PC-9 (cell line): ENCODE measurements at regions not wholly inside any gene's neighbourhood (a gene's known extent, or its start where the extent isn't known, plus 50 kb on each side); places are given as distances from the start of the nearest gene placed in this dataset.

Source experiments
- BruUV-seq: library from RNA; stranded (reverse); fragments of 400-500 nt; replicated peaks from 2 replicates; lab custom pipeline; 2021; lab: Mats Ljungman, UMichigan
- CTCF ChIA-PET: fragments of 300-600 bp; sonication (Branson Sonifier 250); formaldehyde crosslinking; loops from one replicate; lab custom pipeline; 2022; ENCODE audit warnings: antibody characterized with exemption; lab: Charles Lee
- POLR2A ChIA-PET: fragments of 300-600 bp; sonication (Branson Sonifier 250); formaldehyde crosslinking; loops from one replicate; lab custom pipeline; 2022; ENCODE audit warnings: antibody characterized with exemption; ENCODE audit not compliant: unreplicated experiment; lab: Charles Lee
- DNase-seq, 2 experiments: peaks; one replicate each; pipeline versions ENCODE4 v3.0.0 to v3.0.0-alpha.2; 2015 to 2022; ENCODE audit warnings: mixed read lengths in 1 of 2
- H2AFZ ChIP-seq: fragments of 200-600 bp; sonication (generic); 2 replicates; pipeline ENCODE4 v1.8.1; 2017; ENCODE audit warnings: antibody characterized with exemption
- H3F3A ChIP-seq: fragments of 200-600 bp; sonication (generic); 2 replicates; pipeline ENCODE4 v1.8.1; 2017; ENCODE audit warnings: antibody characterized with exemption, mild to moderate bottlenecking, low read depth; ENCODE audit not compliant: insufficient read depth
- H3K27ac ChIP-seq: fragments of 200-600 bp; sonication (generic); 2 replicates; pipeline ENCODE4 v1.6.1; 2016; ENCODE audit warnings: mixed run types
- H3K27me3 ChIP-seq: fragments of 200-600 bp; sonication (generic); 2 replicates; pipeline ENCODE4 v1.6.1; 2016; ENCODE audit warnings: low read depth, mixed run types; ENCODE audit not compliant: insufficient read depth
- H3K36me3 ChIP-seq: fragments of 200-600 bp; sonication (generic); 2 replicates; pipeline ENCODE4 v1.6.1; 2016; ENCODE audit warnings: low read depth, mixed run types
- H3K4me1 ChIP-seq: fragments of 200-600 bp; sonication (generic); replicated peaks from 2 replicates; pipeline ENCODE4 v1.6.1; 2016; ENCODE audit warnings: mixed run types; ENCODE audit not compliant: insufficient read depth
- H3K4me2 ChIP-seq: fragments of 200-600 bp; sonication (generic); 2 replicates; pipeline ENCODE4 v1.6.1; 2017; ENCODE audit warnings: mixed run types
- H3K4me3 ChIP-seq: fragments of 200-600 bp; sonication (generic); 2 replicates; pipeline ENCODE4 v1.6.1; 2016; ENCODE audit warnings: mixed run types
- H3K79me2 ChIP-seq: fragments of 200-600 bp; sonication (generic); 2 replicates; pipeline ENCODE4 v1.6.1; 2017; ENCODE audit warnings: low read depth, mixed run types
- H3K9me2 ChIP-seq: fragments of 200-600 bp; sonication (generic); 2 replicates; pipeline ENCODE4 v1.8.1; 2017; ENCODE audit warnings: mild to moderate bottlenecking; ENCODE audit not compliant: insufficient read depth
- H3K9me3 ChIP-seq: fragments of 200-600 bp; sonication (generic); 2 replicates; pipeline ENCODE4 v1.8.1; 2016; ENCODE audit warnings: low read depth; ENCODE audit not compliant: insufficient read depth
- H4K20me1 ChIP-seq: fragments of 200-600 bp; sonication (generic); 2 replicates; pipeline ENCODE4 v1.8.1; 2017; ENCODE audit not compliant: insufficient read depth
- CTCF ChIP-seq: fragments of 200-600 bp; sonication (generic); conservative IDR thresholded peaks from 2 replicates; pipeline ENCODE4 v1.6.1; 2017; ENCODE audit warnings: mixed run types, antibody characterized with exemption, mild to moderate bottlenecking, moderate library complexity
- EZH2 ChIP-seq: fragments of 200-600 bp; sonication (generic); IDR thresholded peaks from 2 replicates; pipeline ENCODE4 v1.8.0; 2017; ENCODE audit warnings: antibody characterized with exemption, low read depth
- intact Hi-C: fragments of 100-400 bp; cut with micrococcal nuclease; formaldehyde crosslinking; loops from one replicate; pipeline ENCODE4 v1.10.0; 2022; ENCODE audit not compliant: unreplicated experiment

DNA sequence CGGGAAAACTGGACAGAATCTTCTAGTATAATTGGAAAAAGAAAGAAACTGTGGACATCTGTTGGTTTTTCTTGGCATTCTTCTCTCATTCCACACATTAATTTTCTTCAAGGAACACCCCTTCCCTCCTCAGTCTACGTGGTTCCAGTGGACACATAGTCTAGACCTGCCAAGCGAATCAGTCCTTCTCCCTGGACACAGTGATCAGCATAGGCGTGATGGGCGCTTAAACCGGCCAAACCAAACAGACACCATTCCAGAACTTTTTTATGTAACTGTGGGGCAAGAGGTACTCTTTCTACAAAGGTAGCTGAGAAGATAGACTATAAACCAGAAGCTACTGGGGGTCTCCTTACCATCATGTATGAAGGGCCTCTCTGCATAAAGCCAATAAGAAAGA is 121.8 kb upstream of the COX10 start:
- no peak overlapping the region for H2AFZ ChIP-seq
- peaks cover 11% of the 10 kb centered on the region for H3K27me3 ChIP-seq
- H3K79me2 ChIP-seq = no peaks in the 10 kb centered on the region
- no peaks in the 10 kb centered on the region for H4K20me1 ChIP-seq
- H3K4me1 ChIP-seq = no peaks in the 10 kb centered on the region
- no peak for DNase-seq
- no peaks in the 10 kb centered on the region for H3K9me3 ChIP-seq
- no peak overlapping the region for H3K4me2 ChIP-seq
- BruUV-seq = no TSS peak
- no peaks in the 10 kb centered on the region for H3K36me3 ChIP-seq
- no peak overlapping the region for H3K4me3 ChIP-seq
- no peak overlapping the region for H3K27ac ChIP-seq
- ChIA-PET POLR2A (no interaction called here), CTCF (no interaction called here)
- intact Hi-C loops = no loop called here
- no peak for TF ChIP-seq CTCF
- TF ChIP-seq EZH2 = no peak
- H3K9me2 ChIP-seq = no peaks in the 10 kb centered on the region
- H3F3A ChIP-seq = no peaks in the 10 kb centered on the region

- no peaks in the 10 kb centered on the region for H3K9me2 ChIP-seq
- H3F3A ChIP-seq = no peaks in the 10 kb centered on the region
- H3K27me3 ChIP-seq = peaks cover 9% of the 10 kb centered on the region
- no peaks in the 10 kb centered on the region for H3K4me1 ChIP-seq
- intact Hi-C loops = no loop called here
- H3K9me3 ChIP-seq = no peaks in the 10 kb centered on the region
- CTCF ChIA-PET = no interaction called here
- no peak overlapping the region for H3K4me2 ChIP-seq
- TF ChIP-seq CTCF (no peak), EZH2 (no peak)
- no TSS peak for BruUV-seq
- H3K27ac ChIP-seq = no peak overlapping the region
- H3K79me2 ChIP-seq = no peaks in the 10 kb centered on the region
- no peak overlapping the region for H3K4me3 ChIP-seq
- no peaks in the 10 kb centered on the region for H3K36me3 ChIP-seq
- POLR2A ChIA-PET = no interaction called here
- H2AFZ ChIP-seq = no peak overlapping the region
- no peak for DNase-seq
- H4K20me1 ChIP-seq = no peaks in the 10 kb centered on the region
These were observed 117.1 kb upstream of the COX10 start for GRCh38 chr17:13952009-13952750.

DNA sequence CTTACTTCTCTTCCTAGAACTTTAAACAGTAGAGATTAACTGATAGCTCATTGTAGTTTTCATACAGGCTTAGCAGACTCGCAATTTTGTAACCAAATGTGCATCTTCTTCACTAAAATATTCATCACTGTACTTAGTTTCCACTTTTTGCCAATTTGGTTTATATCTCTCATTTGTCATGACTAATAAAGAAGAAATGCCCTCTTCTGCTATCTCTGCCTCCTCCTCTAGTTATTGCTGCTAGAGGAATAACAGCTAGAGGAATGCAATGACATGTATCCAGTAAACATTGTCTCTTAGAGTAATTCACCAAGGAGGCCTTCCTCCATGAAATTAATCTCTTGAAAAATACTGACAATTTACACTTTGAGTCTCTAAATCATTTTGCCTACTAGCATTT is 115.5 kb upstream of the COX10 start:
- no peak overlapping the region for H3K4me2 ChIP-seq
- POLR2A ChIA-PET = no interaction called here
- no peak overlapping the region for H2AFZ ChIP-seq
- H4K20me1 ChIP-seq = no peaks in the 10 kb centered on the region
- CTCF ChIA-PET = no interaction called here
- no peak for DNase-seq
- no peaks in the 10 kb centered on the region for H3K9me2 ChIP-seq
- BruUV-seq = no TSS peak
- H3K4me3 ChIP-seq = no peak overlapping the region
- no peaks in the 10 kb centered on the region for H3K4me1 ChIP-seq
- no peaks in the 10 kb centered on the region for H3K79me2 ChIP-seq
- no peaks in the 10 kb centered on the region for H3K36me3 ChIP-seq
- no peaks in the 10 kb centered on the region for H3K27me3 ChIP-seq
- H3F3A ChIP-seq = no peaks in the 10 kb centered on the region
- intact Hi-C loops = no loop called here
- no peak overlapping the region for H3K27ac ChIP-seq
- TF ChIP-seq CTCF = no peak
- TF ChIP-seq EZH2 = no peak
- H3K9me3 ChIP-seq = no peaks in the 10 kb centered on the region
